GM18870 (cell line): ENCODE measurements at regions not wholly inside any gene's neighbourhood (a gene's known extent, or its start where the extent isn't known, plus 50 kb on each side); places are given as distances from the start of the nearest gene placed in this dataset.
"Not testable (repeated sequence)": the region's sequence is repeated elsewhere in the genome, so short reads cannot be mapped to it uniquely, and the experiment has no call there.

Source experiments
- ATAC-seq: cut with Tn5 transposase; IDR thresholded peaks from one replicate; pipeline ENCODE4 v1.9.1; 2021; ENCODE audit warnings: moderate library complexity; ENCODE audit not compliant: unreplicated experiment

GRCh38 chr4:181821039-181822004 lies 421.9 kb upstream of the TENM3 start:
- no peak for ATAC-seq

GRCh38 chr4:181822005-181822375 lies 421.2 kb upstream of the TENM3 start:
- no peak for ATAC-seq

- no peak for ATAC-seq
These were observed 420.0 kb upstream of the TENM3 start for GRCh38 chr4:181823183-181823582.

GRCh38 chr4:181823645-181824044 lies 419.6 kb upstream of the TENM3 start:
- ATAC-seq: no peak

GRCh38 chr4:181825564-181825963 lies 417.6 kb upstream of the TENM3 start:
- ATAC-seq: no peak

- no peak for ATAC-seq
These were observed 416.0 kb upstream of the TENM3 start for GRCh38 chr4:181827246-181827645.

- ATAC-seq: peak; percentile 87
These were observed 412.7 kb upstream of the TENM3 start for GRCh38 chr4:181830404-181831035.

GRCh38 chr4:181834071-181834470 lies 409.1 kb upstream of the TENM3 start:
- ATAC-seq: no peak

GRCh38 chr4:181835348-181835747 lies 407.9 kb upstream of the TENM3 start:
- no peak for ATAC-seq

- ATAC-seq: no peak
These were observed 404.9 kb upstream of the TENM3 start for GRCh38 chr4:181838253-181838652.

- not testable (repeated sequence) for ATAC-seq
These were observed 399.4 kb upstream of the TENM3 start for GRCh38 chr4:181843797-181844196.

GRCh38 chr4:181845617-181846016 lies 397.6 kb upstream of the TENM3 start:
- ATAC-seq: no peak

- ATAC-seq: no peak
These were observed 396.3 kb upstream of the TENM3 start for GRCh38 chr4:181846934-181847333.

- no peak for ATAC-seq
These were observed 394.8 kb upstream of the TENM3 start for GRCh38 chr4:181848357-181848756.

- no peak for ATAC-seq
These were observed 393.7 kb upstream of the TENM3 start for GRCh38 chr4:181849472-181849871.

- no peak for ATAC-seq
These were observed 389.2 kb upstream of the TENM3 start for GRCh38 chr4:181853881-181854511.

GRCh38 chr4:181855307-181855706 lies 387.9 kb upstream of the TENM3 start:
- no peak for ATAC-seq

- ATAC-seq: not testable (repeated sequence)
These were observed 385.7 kb upstream of the TENM3 start for GRCh38 chr4:181857471-181857870.

- ATAC-seq: no peak
These were observed 384.5 kb upstream of the TENM3 start for GRCh38 chr4:181858741-181859140.

- ATAC-seq: no peak
These were observed 383.8 kb upstream of the TENM3 start for GRCh38 chr4:181859439-181859838.

- ATAC-seq: no peak
These were observed 383.0 kb upstream of the TENM3 start for GRCh38 chr4:181860157-181860556.

GRCh38 chr4:181860668-181861067 lies 382.5 kb upstream of the TENM3 start:
- no peak for ATAC-seq
